ENCODE measurements at regions not wholly inside any gene's neighbourhood (a gene's known extent, or its start where the extent isn't known, plus 50 kb on each side); places are given as distances from the start of the nearest gene placed in this dataset.

- TF ChIP-seq REST (IDR thresholded peaks at IDR 0.05; ENCODE audit: low read depth) (no peak), CTCF (IDR thresholded peaks at IDR 0.05 in 2 of 3, conservative IDR thresholded peaks at IDR 0.05 in 1 of 3; ENCODE audit: borderline replicate concordance in 1 of 3, insufficient read depth in 1 of 3, low read depth in 2 of 3, low read length in 2 of 3) (no peak), ZNF274 (IDR thresholded peaks at IDR 0.05; ENCODE audit: low read depth, low read length) (no peak), TCF7L2 (IDR thresholded peaks at IDR 0.05; ENCODE audit: borderline replicate concordance, extremely low read depth, insufficient read depth, insufficient read length) (no peak), SP1 (IDR thresholded peaks at IDR 0.05; ENCODE audit: low read depth) (no peak), POLR2AphosphoS5 (IDR thresholded peaks at IDR 0.05; ENCODE audit: low read depth, low read length) (no peak), EZH2 (IDR thresholded peaks at IDR 0.05) (no peak), JUND (IDR thresholded peaks at IDR 0.05) (no peak), POLR2A (IDR thresholded peaks at IDR 0.05; ENCODE audit: borderline replicate concordance, extremely low read depth, insufficient read depth, insufficient read length) (no peak), CBX3 (IDR thresholded peaks at IDR 0.05; ENCODE audit: low read depth) (no peak)
Measured at GRCh38 chr7:18384491-18385143, 110.9 kb upstream of the HDAC9 start.
